ENCODE measurements at regions not wholly inside any gene's neighbourhood (a gene's known extent, or its start where the extent isn't known, plus 50 kb on each side); places are given as distances from the start of the nearest gene placed in this dataset.

GRCh38 chr11:98180921-98181320 lies 839.8 kb upstream of the CNTN5 start:
- DNase-seq (ENCODE audit: low spot score), result no peak
- Histone ChIP-seq H3K4me3 (ENCODE audit: low read depth in 1 of 3, low read length in 3 of 3) (no peak overlapping the region), H3K27me3 (ENCODE audit: control insufficient read depth in 4 of 4, insufficient read depth in 4 of 4, low read length in 3 of 4) (no peaks in the 10 kb centered on the region), H3K9ac (ENCODE audit: low read depth in 1 of 2, low read length in 2 of 2) (no peak overlapping the region), H3K4me1 (ENCODE audit: control insufficient read depth in 4 of 4, insufficient read depth in 4 of 4, low read length in 3 of 4) (no peaks in the 10 kb centered on the region), H3K27ac (ENCODE audit: low read depth in 1 of 2, low read length in 2 of 2) (no peak overlapping the region), H3K9me3 (ENCODE audit: control insufficient read depth in 4 of 4, low read length in 3 of 4) (peaks cover 0 to 2% (median 0%) of the 10 kb centered on the region in 4 donors), H3K36me3 (ENCODE audit: control insufficient read depth in 4 of 4, insufficient read depth in 3 of 4, low read depth in 1 of 4, low read length in 3 of 4) (no peaks in the 10 kb centered on the region)
- TF ChIP-seq CTCF (IDR thresholded peaks at IDR 0.05; ENCODE audit: low read depth, low read length, missing input control) (no peak), ZBTB33 (IDR thresholded peaks at IDR 0.05) (no peak), RAD21 (IDR thresholded peaks at IDR 0.05) (no peak), EGR1 (IDR thresholded peaks at IDR 0.05; ENCODE audit: low read depth in 2 of 2) (no peak), YY1 (IDR thresholded peaks at IDR 0.05) (no peak), RXRA (IDR thresholded peaks at IDR 0.05) (no peak), TAF1 (conservative IDR thresholded peaks at IDR 0.05) (no peak), HNF4A (conservative IDR thresholded peaks at IDR 0.05) (no peak)
- WGBS, result 46% methylated on average over 2 of the region's 2 CpGs

GRCh38 chr11:98183034-98183433 lies 837.7 kb upstream of the CNTN5 start:
- H3K9ac ChIP-seq (ENCODE audit: low read depth in 1 of 2, low read length in 2 of 2), result no peak overlapping the region
- DNase-seq (ENCODE audit: low spot score), result no peak
- TF ChIP-seq MAX (IDR thresholded peaks at IDR 0.05), result no peak
- TF ChIP-seq HNF4G (IDR thresholded peaks at IDR 0.05), result no peak
- no peak for TF ChIP-seq FOXA1 (IDR thresholded peaks at IDR 0.05)
- TF ChIP-seq GABPA (IDR thresholded peaks at IDR 0.05 in 1 of 2, conservative IDR thresholded peaks at IDR 0.05 in 1 of 2), result no peak
- TF ChIP-seq RXRA (IDR thresholded peaks at IDR 0.05), result no peak
- no peak for TF ChIP-seq FOXA2 (IDR thresholded peaks at IDR 0.05)
- no peak for TF ChIP-seq ATF3 (IDR thresholded peaks at IDR 0.05)
- H3K36me3 ChIP-seq (ENCODE audit: control insufficient read depth in 4 of 4, insufficient read depth in 3 of 4, low read depth in 1 of 4, low read length in 3 of 4), result no peaks in the 10 kb centered on the region
- 40% methylated on average over 1 of the region's 1 CpG for WGBS
- H3K27me3 ChIP-seq (ENCODE audit: control insufficient read depth in 4 of 4, insufficient read depth in 4 of 4, low read length in 3 of 4), result no peaks in the 10 kb centered on the region
- peaks cover 0 to 2% (median 0%) of the 10 kb centered on the region in 4 donors for H3K9me3 ChIP-seq (ENCODE audit: control insufficient read depth in 4 of 4, low read length in 3 of 4)
- H3K27ac ChIP-seq (ENCODE audit: low read depth in 1 of 2, low read length in 2 of 2), result no peak overlapping the region
- no peaks in the 10 kb centered on the region for H3K4me1 ChIP-seq (ENCODE audit: control insufficient read depth in 4 of 4, insufficient read depth in 4 of 4, low read length in 3 of 4)
- no peak overlapping the region for H3K4me3 ChIP-seq (ENCODE audit: low read depth in 1 of 3, low read length in 3 of 3)

- H3K4me3 ChIP-seq (ENCODE audit: low read depth in 1 of 3, low read length in 3 of 3), result no peak overlapping the region
- 91% methylated on average over 16 of the region's 16 CpGs for WGBS
- no peak for DNase-seq (ENCODE audit: low spot score)
- no peak for TF ChIP-seq YY1 (IDR thresholded peaks at IDR 0.05)
- no peak for TF ChIP-seq TAF1 (conservative IDR thresholded peaks at IDR 0.05)
- TF ChIP-seq SP1 (IDR thresholded peaks at IDR 0.05), result no peak
- TF ChIP-seq REST (IDR thresholded peaks at IDR 0.05), result no peak
- TF ChIP-seq GABPA (IDR thresholded peaks at IDR 0.05 in 1 of 2, conservative IDR thresholded peaks at IDR 0.05 in 1 of 2), result no peak
- no peak for TF ChIP-seq HNF4A (conservative IDR thresholded peaks at IDR 0.05)
- no peak for TF ChIP-seq EGR1 (IDR thresholded peaks at IDR 0.05; ENCODE audit: low read depth in 2 of 2)
- no peak for TF ChIP-seq HNF4G (IDR thresholded peaks at IDR 0.05)
- H3K4me1 ChIP-seq (ENCODE audit: control insufficient read depth in 4 of 4, insufficient read depth in 4 of 4, low read length in 3 of 4), result no peaks in the 10 kb centered on the region
- H3K27me3 ChIP-seq (ENCODE audit: control insufficient read depth in 4 of 4, insufficient read depth in 4 of 4, low read length in 3 of 4), result no peaks in the 10 kb centered on the region
- H3K9ac ChIP-seq (ENCODE audit: low read depth in 1 of 2, low read length in 2 of 2), result no peak overlapping the region
- peaks cover 0 to 2% (median 0%) of the 10 kb centered on the region in 4 donors for H3K9me3 ChIP-seq (ENCODE audit: control insufficient read depth in 4 of 4, low read length in 3 of 4)
- no peak overlapping the region for H3K27ac ChIP-seq (ENCODE audit: low read depth in 1 of 2, low read length in 2 of 2)
- no peaks in the 10 kb centered on the region for H3K36me3 ChIP-seq (ENCODE audit: control insufficient read depth in 4 of 4, insufficient read depth in 3 of 4, low read depth in 1 of 4, low read length in 3 of 4)
Observed at GRCh38 chr11:98185245-98185644, 835.5 kb upstream of the CNTN5 start.
